ENCODE measurements at regions not wholly inside any gene's neighbourhood (a gene's known extent, or its start where the extent isn't known, plus 50 kb on each side); places are given as distances from the start of the nearest gene placed in this dataset.

DNA sequence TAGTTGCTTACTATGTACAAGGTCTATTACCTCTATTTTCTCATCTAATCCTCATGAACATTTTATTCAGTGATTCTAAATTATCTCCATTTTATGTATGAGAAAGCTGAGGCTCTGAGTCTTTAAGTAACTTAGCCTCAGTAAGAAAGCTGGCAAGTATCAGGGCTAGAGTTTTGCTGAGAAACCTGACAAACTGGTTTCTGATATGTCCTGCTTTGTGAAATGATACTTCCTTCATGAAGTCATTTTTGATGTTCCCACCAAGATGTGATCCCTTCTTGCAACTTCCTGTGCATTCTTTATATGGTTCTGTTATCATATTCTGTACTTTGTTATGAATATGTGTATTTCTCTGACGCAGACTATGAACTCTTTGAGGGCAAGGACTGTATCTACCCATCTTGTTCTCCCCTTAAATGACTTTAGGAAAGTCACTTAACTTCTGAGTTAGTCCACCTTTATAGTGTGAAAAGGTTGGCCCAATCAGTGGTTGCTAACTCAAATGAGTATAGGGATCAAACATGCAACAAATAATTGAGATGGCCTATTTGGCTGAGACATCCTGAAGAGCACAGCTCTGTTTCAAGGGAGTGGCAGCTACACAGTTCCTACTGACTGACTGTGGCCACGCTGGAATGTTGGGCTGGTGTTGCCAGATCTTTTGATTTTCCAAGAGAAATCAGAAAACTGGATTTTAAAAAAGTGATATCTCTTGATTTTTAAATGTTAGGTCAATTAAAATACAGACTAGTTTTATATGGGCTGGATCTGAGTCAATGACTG, 127.9 kb upstream of the AMOT start:
- Histone ChIP-seq H3K4me2 (ENCODE audit: low read depth, low read length, poor library complexity, severe bottlenecking) (no peak overlapping the region), H2AFZ (ENCODE audit: low read depth, low read length, severe bottlenecking) (no peak overlapping the region), H3K27ac (ENCODE audit: low read depth, low read length) (no peak overlapping the region), H3F3A (ENCODE audit: insufficient read depth) (no peaks in the 10 kb centered on the region), H3K79me2 (ENCODE audit: insufficient read depth, low read length) (no peaks in the 10 kb centered on the region), H3K36me3 (ENCODE audit: low read length) (no peaks in the 10 kb centered on the region), H3K9ac (ENCODE audit: low read length) (no peak overlapping the region), H3K4me3 (ENCODE audit: insufficient read depth, low read length, poor library complexity, severe bottlenecking) (no peak overlapping the region), H3K27me3 (ENCODE audit: low read length) (no peaks in the 10 kb centered on the region), H4K20me1 (ENCODE audit: low read depth, low read length) (no peaks in the 10 kb centered on the region), H3K9me2 (replicated peaks; ENCODE audit: insufficient read depth, low read length) (no peaks in the 10 kb centered on the region), H3K9me3 (ENCODE audit: insufficient read depth, low read length) (no peaks in the 10 kb centered on the region)
- TF ChIP-seq, protein P1, sequence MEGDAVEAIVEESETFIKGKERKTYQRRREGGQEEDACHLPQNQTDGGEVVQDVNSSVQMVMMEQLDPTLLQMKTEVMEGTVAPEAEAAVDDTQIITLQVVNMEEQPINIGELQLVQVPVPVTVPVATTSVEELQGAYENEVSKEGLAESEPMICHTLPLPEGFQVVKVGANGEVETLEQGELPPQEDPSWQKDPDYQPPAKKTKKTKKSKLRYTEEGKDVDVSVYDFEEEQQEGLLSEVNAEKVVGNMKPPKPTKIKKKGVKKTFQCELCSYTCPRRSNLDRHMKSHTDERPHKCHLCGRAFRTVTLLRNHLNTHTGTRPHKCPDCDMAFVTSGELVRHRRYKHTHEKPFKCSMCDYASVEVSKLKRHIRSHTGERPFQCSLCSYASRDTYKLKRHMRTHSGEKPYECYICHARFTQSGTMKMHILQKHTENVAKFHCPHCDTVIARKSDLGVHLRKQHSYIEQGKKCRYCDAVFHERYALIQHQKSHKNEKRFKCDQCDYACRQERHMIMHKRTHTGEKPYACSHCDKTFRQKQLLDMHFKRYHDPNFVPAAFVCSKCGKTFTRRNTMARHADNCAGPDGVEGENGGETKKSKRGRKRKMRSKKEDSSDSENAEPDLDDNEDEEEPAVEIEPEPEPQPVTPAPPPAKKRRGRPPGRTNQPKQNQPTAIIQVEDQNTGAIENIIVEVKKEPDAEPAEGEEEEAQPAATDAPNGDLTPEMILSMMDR (IDR thresholded peaks at IDR 0.05; ENCODE audit: insufficient read depth, low read length, poor library complexity, severe bottlenecking) = no peak
- no peak for TF ChIP-seq EZH2phosphoT487 (conservative IDR thresholded peaks at IDR 0.05; ENCODE audit: low read length)

DNA sequence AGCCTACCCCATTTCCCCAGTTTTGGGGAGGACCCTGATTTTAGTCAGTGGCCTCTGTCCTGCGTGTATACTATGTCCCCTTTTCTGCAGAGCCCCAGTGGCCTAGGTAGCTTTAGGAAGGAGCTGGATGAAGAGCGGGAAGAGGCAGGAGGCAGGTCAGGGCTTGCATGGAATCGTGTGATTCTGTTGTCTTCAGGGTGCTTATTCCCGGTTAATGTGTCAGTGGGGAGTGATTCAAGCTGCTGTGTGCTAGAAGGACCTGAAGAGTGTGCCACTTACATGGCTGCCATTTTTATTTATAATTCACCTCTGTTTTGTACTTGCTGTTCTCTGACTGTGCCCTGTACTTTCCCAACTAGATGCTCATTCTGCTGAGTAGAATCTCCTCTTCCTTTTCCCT, 127.3 kb upstream of the AMOT start:
- Histone ChIP-seq H4K20me1 (ENCODE audit: low read depth, low read length) (no peaks in the 10 kb centered on the region), H3K9ac (ENCODE audit: low read length) (no peak overlapping the region), H3K9me3 (ENCODE audit: insufficient read depth, low read length) (no peaks in the 10 kb centered on the region), H3K4me2 (ENCODE audit: low read depth, low read length, poor library complexity, severe bottlenecking) (no peak overlapping the region), H2AFZ (ENCODE audit: low read depth, low read length, severe bottlenecking) (no peak overlapping the region), H3K79me2 (ENCODE audit: insufficient read depth, low read length) (no peaks in the 10 kb centered on the region), H3K36me3 (ENCODE audit: low read length) (no peaks in the 10 kb centered on the region), H3F3A (ENCODE audit: insufficient read depth) (no peaks in the 10 kb centered on the region), H3K9me2 (replicated peaks; ENCODE audit: insufficient read depth, low read length) (no peaks in the 10 kb centered on the region), H3K4me3 (ENCODE audit: insufficient read depth, low read length, poor library complexity, severe bottlenecking) (no peak overlapping the region), H3K27ac (ENCODE audit: low read depth, low read length) (no peak overlapping the region), H3K27me3 (ENCODE audit: low read length) (no peaks in the 10 kb centered on the region)
- TF ChIP-seq, protein P1 (IDR thresholded peaks at IDR 0.05; ENCODE audit: insufficient read depth, low read length, poor library complexity, severe bottlenecking) = no peak
- TF ChIP-seq EZH2phosphoT487 (conservative IDR thresholded peaks at IDR 0.05; ENCODE audit: low read length) = no peak

DNA sequence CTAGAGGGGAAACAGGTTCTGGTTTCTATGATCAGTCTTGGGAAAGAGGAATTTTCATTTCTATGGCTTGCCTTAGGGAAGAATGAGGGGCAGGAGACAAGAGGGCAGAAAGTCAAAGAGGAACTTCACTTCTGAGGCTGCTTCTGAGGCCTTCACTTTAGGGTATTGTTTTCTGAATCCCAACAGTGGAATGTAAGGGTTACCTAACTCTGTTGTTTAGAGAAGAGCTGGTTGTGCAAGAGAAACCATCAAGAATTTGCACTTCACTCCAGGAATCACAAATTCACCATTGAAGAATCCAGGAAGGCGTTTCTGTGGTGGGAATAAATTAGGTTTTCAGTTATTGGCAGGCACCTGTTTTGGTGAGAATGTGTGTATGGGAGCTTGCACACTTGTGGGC, 126.7 kb upstream of the AMOT start:
- H3K27me3 ChIP-seq (ENCODE audit: low read length) = no peaks in the 10 kb centered on the region
- no peaks in the 10 kb centered on the region for H3F3A ChIP-seq (ENCODE audit: insufficient read depth)
- H3K4me3 ChIP-seq (ENCODE audit: insufficient read depth, low read length, poor library complexity, severe bottlenecking) = no peak overlapping the region

More for the DNA sequence above, 126.7 kb upstream of the AMOT start:
- H3K27ac ChIP-seq (ENCODE audit: low read depth, low read length) = no peak overlapping the region
- H3K79me2 ChIP-seq (ENCODE audit: insufficient read depth, low read length) = no peaks in the 10 kb centered on the region
- no peak overlapping the region for H3K4me2 ChIP-seq (ENCODE audit: low read depth, low read length, poor library complexity, severe bottlenecking)
- no peaks in the 10 kb centered on the region for H4K20me1 ChIP-seq (ENCODE audit: low read depth, low read length)
- H3K9me3 ChIP-seq (ENCODE audit: insufficient read depth, low read length) = no peaks in the 10 kb centered on the region
- H3K9ac ChIP-seq (ENCODE audit: low read length) = no peak overlapping the region
- H3K36me3 ChIP-seq (ENCODE audit: low read length) = no peaks in the 10 kb centered on the region
- no peak overlapping the region for H2AFZ ChIP-seq (ENCODE audit: low read depth, low read length, severe bottlenecking)
- H3K9me2 ChIP-seq (replicated peaks; ENCODE audit: insufficient read depth, low read length) = no peaks in the 10 kb centered on the region
- TF ChIP-seq EZH2phosphoT487 (conservative IDR thresholded peaks at IDR 0.05; ENCODE audit: low read length) = no peak
- TF ChIP-seq, protein P1 (IDR thresholded peaks at IDR 0.05; ENCODE audit: insufficient read depth, low read length, poor library complexity, severe bottlenecking) = no peak
